SK-N-MC (cell line): ENCODE measurements at regions not wholly inside any gene's neighbourhood (a gene's known extent, or its start where the extent isn't known, plus 50 kb on each side); places are given as distances from the start of the nearest gene placed in this dataset.

Experiments used
- EZH2 ChIP-seq: fragments of 200-600 bp; sonication (generic); IDR thresholded peaks from one replicate; pipeline ENCODE4 v1.6.1; 2017; ENCODE audit warnings: antibody characterized with exemption
- POLR2AphosphoS5 ChIP-seq: IDR thresholded peaks from 2 replicates; pipeline ENCODE4 v1.6.1; 2012; ENCODE audit warnings: mild to moderate bottlenecking, low read depth, low read length, borderline replicate concordance

GRCh38 chr14:86388216-86388615, 858.3 kb downstream of the FLRT2 start:
- TF ChIP-seq POLR2AphosphoS5 (no peak), EZH2 (no peak)
